SK-N-MC (cell line): ENCODE measurements at regions not wholly inside any gene's neighbourhood (a gene's known extent, or its start where the extent isn't known, plus 50 kb on each side); places are given as distances from the start of the nearest gene placed in this dataset.

Source experiments
- FOXP2 ChIP-seq: optimal IDR thresholded peaks from 2 replicates; pipeline ENCODE3; 2011; ENCODE audit warnings: mild to moderate bottlenecking, moderate library complexity; ENCODE audit not compliant: insufficient read depth; ENCODE audit errors: extremely low read length, control extremely low read depth
- POLR2AphosphoS5 ChIP-seq: IDR thresholded peaks from 2 replicates; pipeline ENCODE4 v1.6.1; 2012; ENCODE audit warnings: mild to moderate bottlenecking, low read depth, low read length, borderline replicate concordance

DNA sequence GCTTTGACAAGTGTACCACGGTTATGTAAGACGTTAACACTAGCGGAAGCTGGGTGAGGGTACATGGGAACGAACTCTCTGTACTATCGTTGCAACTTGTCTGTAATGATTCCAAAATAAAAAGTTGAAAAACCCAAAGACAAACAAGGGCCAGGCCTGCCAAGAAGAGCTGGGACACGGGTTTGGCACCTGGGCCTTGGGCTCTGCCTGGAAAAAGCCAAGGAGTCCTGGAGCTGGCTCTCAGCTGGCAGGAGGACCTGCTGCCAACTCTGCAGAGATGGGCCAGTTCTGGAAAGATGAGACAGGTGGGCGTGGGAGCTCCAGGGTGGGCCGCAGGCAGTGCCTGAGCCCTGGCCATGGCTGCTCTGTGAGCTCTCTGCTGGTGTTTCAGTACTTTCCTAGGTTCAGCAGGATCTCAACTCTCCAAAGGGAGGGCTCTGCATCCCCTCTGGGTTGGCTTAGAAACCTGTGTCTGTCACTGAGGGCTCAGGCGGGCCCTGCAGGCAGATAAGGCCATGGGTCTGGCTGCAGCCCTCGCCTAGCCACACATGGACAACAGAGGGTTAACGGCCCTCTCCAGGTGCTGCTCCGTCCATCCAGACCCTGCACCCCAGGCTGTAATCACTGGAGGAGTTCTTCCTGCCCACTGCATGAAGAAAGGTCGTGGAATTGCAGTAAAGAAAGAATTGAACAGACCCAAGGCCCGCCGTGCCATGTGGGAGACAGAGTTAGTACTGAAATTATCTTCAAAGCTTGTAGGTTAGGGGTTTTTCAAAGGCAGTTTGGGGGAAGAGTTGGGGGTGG lies 89.9 kb downstream of the RHOB start:
- TF ChIP-seq POLR2AphosphoS5 (no peak), FOXP2 (no peak)
